ENCODE measurements at regions not wholly inside any gene's neighbourhood (a gene's known extent, or its start where the extent isn't known, plus 50 kb on each side); places are given as distances from the start of the nearest gene placed in this dataset.

- CTCF ChIA-PET = interaction anchor here (0.6 kb wide), 1 partner anchor 465 kb away, joined by 7 read pairs; no protein-coding TSS in a partner anchor
- Mint-ChIP-seq H3K27me3 (peaks cover 0 to 3% (median 0%) of the 10 kb centered on the region in 5 donors), H3K4me1 (peaks cover 0 to 1% (median 0%) of the 10 kb centered on the region in 7 donors), H3K27ac (no peak overlapping the region), H3K36me3 (no peaks in the 10 kb centered on the region), H3K4me3 (no peak overlapping the region), H3K9me3 (no peaks in the 10 kb centered on the region)
- intact Hi-C loops (cut with micrococcal nuclease) = no loop called here
- POLR2A ChIA-PET = no interaction called here
- peak; percentile 4 for ATAC-seq
- Histone ChIP-seq H3K4me1 (ENCODE audit: control insufficient read depth in 2 of 2, insufficient read depth in 2 of 2, low read length in 2 of 2) (no peaks in the 10 kb centered on the region), H3K9me3 (ENCODE audit: control insufficient read depth in 2 of 3, low read length in 3 of 3) (no peaks in the 10 kb centered on the region), H3K36me3 (ENCODE audit: control insufficient read depth in 2 of 3, insufficient read depth in 3 of 3, low read length in 3 of 3) (no peaks in the 10 kb centered on the region), H3K4me3 (ENCODE audit: low read length) (no peak overlapping the region), H3K27me3 (ENCODE audit: control insufficient read depth in 2 of 2, insufficient read depth in 2 of 2, low read length in 2 of 2) (no peaks in the 10 kb centered on the region), H3K27ac (ENCODE audit: low read depth, low read length) (no peak overlapping the region)
- DNase-seq = no peak
Observed at GRCh38 chr7:12788591-12788990, 101.2 kb downstream of the ARL4A start.

- peaks cover 0 to 4% (median 0%) of the 10 kb centered on the region in 7 donors for H3K4me1 Mint-ChIP-seq
- no peak overlapping the region for H3K27ac Mint-ChIP-seq
- ChIA-PET POLR2A (no interaction called here), CTCF (no interaction called here)
- H3K9me3 ChIP-seq (ENCODE audit: control insufficient read depth in 2 of 3, low read length in 3 of 3) = no peaks in the 10 kb centered on the region
- H3K27me3 ChIP-seq (ENCODE audit: control insufficient read depth in 2 of 2, insufficient read depth in 2 of 2, low read length in 2 of 2) = no peaks in the 10 kb centered on the region
- intact Hi-C loops (cut with micrococcal nuclease) = no loop called here
- DNase-seq (no peak), ATAC-seq (no peak)
- H3K4me3 ChIP-seq (ENCODE audit: low read length) = no peak overlapping the region
- no peaks in the 10 kb centered on the region for H3K9me3 Mint-ChIP-seq
- no peak overlapping the region for H3K4me3 Mint-ChIP-seq
- H3K36me3 Mint-ChIP-seq = no peaks in the 10 kb centered on the region
- no peak overlapping the region for H3K27ac ChIP-seq (ENCODE audit: low read depth, low read length)
- H3K36me3 ChIP-seq (ENCODE audit: control insufficient read depth in 2 of 3, insufficient read depth in 3 of 3, low read length in 3 of 3) = no peaks in the 10 kb centered on the region
- H3K4me1 ChIP-seq (ENCODE audit: control insufficient read depth in 2 of 2, insufficient read depth in 2 of 2, low read length in 2 of 2) = no peaks in the 10 kb centered on the region
- peaks cover 0 to 5% (median 0%) of the 10 kb centered on the region in 5 donors for H3K27me3 Mint-ChIP-seq
Observed at GRCh38 chr7:12794722-12795302, 107.4 kb downstream of the ARL4A start.

GRCh38 chr7:12796397-12797127 lies 109.1 kb downstream of the ARL4A start:
- no peak for DNase-seq
- Histone ChIP-seq H3K9me3 (ENCODE audit: control insufficient read depth in 2 of 3, low read length in 3 of 3) (no peaks in the 10 kb centered on the region), H3K27ac (ENCODE audit: low read depth, low read length) (no peak overlapping the region), H3K4me3 (ENCODE audit: low read length) (no peak overlapping the region), H3K36me3 (ENCODE audit: control insufficient read depth in 2 of 3, insufficient read depth in 3 of 3, low read length in 3 of 3) (no peaks in the 10 kb centered on the region), H3K27me3 (ENCODE audit: control insufficient read depth in 2 of 2, insufficient read depth in 2 of 2, low read length in 2 of 2) (no peaks in the 10 kb centered on the region), H3K4me1 (ENCODE audit: control insufficient read depth in 2 of 2, insufficient read depth in 2 of 2, low read length in 2 of 2) (no peaks in the 10 kb centered on the region)
- Mint-ChIP-seq H3K9me3 (no peaks in the 10 kb centered on the region), H3K27ac (no peak overlapping the region), H3K4me1 (peaks cover 0 to 4% (median 0%) of the 10 kb centered on the region in 7 donors), H3K36me3 (no peaks in the 10 kb centered on the region), H3K4me3 (no peak overlapping the region), H3K27me3 (peaks cover 0 to 6% (median 3%) of the 10 kb centered on the region in 5 donors)
- POLR2A ChIA-PET = no interaction called here
- intact Hi-C loops (cut with micrococcal nuclease) = no loop called here
- CTCF ChIA-PET = no interaction called here
- ATAC-seq = no peak

GRCh38 chr7:12800486-12800885 lies 113.1 kb downstream of the ARL4A start:
- H3K27ac Mint-ChIP-seq = no peak overlapping the region
- no peaks in the 10 kb centered on the region for H3K9me3 ChIP-seq (ENCODE audit: control insufficient read depth in 2 of 3, low read length in 3 of 3)
- peaks cover 0 to 4% (median 0%) of the 10 kb centered on the region in 7 donors for H3K4me1 Mint-ChIP-seq
- H3K27me3 ChIP-seq (ENCODE audit: control insufficient read depth in 2 of 2, insufficient read depth in 2 of 2, low read length in 2 of 2) = no peaks in the 10 kb centered on the region
- ATAC-seq (no peak), DNase-seq (no peak)
- no peaks in the 10 kb centered on the region for H3K9me3 Mint-ChIP-seq
- peaks cover 0 to 13% (median 3%) of the 10 kb centered on the region in 5 donors for H3K27me3 Mint-ChIP-seq
- intact Hi-C loops (cut with micrococcal nuclease) = no loop called here
- no peaks in the 10 kb centered on the region for H3K36me3 ChIP-seq (ENCODE audit: control insufficient read depth in 2 of 3, insufficient read depth in 3 of 3, low read length in 3 of 3)
- no peak overlapping the region for H3K27ac ChIP-seq (ENCODE audit: low read depth, low read length)
- no peak overlapping the region for H3K4me3 ChIP-seq (ENCODE audit: low read length)
- H3K4me1 ChIP-seq (ENCODE audit: control insufficient read depth in 2 of 2, insufficient read depth in 2 of 2, low read length in 2 of 2) = no peaks in the 10 kb centered on the region
- ChIA-PET CTCF (no interaction called here), POLR2A (no interaction called here)
- no peaks in the 10 kb centered on the region for H3K36me3 Mint-ChIP-seq
- no peak overlapping the region for H3K4me3 Mint-ChIP-seq

- Histone ChIP-seq H3K27me3 (ENCODE audit: control insufficient read depth in 2 of 2, insufficient read depth in 2 of 2, low read length in 2 of 2) (no peaks in the 10 kb centered on the region), H3K9me3 (ENCODE audit: control insufficient read depth in 2 of 3, low read length in 3 of 3) (no peaks in the 10 kb centered on the region), H3K27ac (ENCODE audit: low read depth, low read length) (no peak overlapping the region), H3K36me3 (ENCODE audit: control insufficient read depth in 2 of 3, insufficient read depth in 3 of 3, low read length in 3 of 3) (no peaks in the 10 kb centered on the region), H3K4me1 (ENCODE audit: control insufficient read depth in 2 of 2, insufficient read depth in 2 of 2, low read length in 2 of 2) (no peaks in the 10 kb centered on the region), H3K4me3 (ENCODE audit: low read length) (no peak overlapping the region)
- Mint-ChIP-seq H3K4me1 (peaks cover 0 to 4% (median 0%) of the 10 kb centered on the region in 7 donors), H3K27ac (no peak overlapping the region), H3K4me3 (no peak overlapping the region), H3K36me3 (no peaks in the 10 kb centered on the region), H3K27me3 (peaks cover 0 to 13% (median 3%) of the 10 kb centered on the region in 5 donors), H3K9me3 (no peaks in the 10 kb centered on the region)
- POLR2A ChIA-PET = no interaction called here
- CTCF ChIA-PET = no interaction called here
- DNase-seq (no peak), ATAC-seq (no peak)
- intact Hi-C loops (cut with micrococcal nuclease) = no loop called here
Observed at GRCh38 chr7:12801107-12801506, 113.7 kb downstream of the ARL4A start.

- ATAC-seq (no peak), DNase-seq (no peak)
- no peak overlapping the region for H3K27ac Mint-ChIP-seq
- H3K4me1 Mint-ChIP-seq = no peaks in the 10 kb centered on the region
- ChIA-PET CTCF (no interaction called here), POLR2A (no interaction called here)
- no peaks in the 10 kb centered on the region for H3K36me3 Mint-ChIP-seq
- no peaks in the 10 kb centered on the region for H3K36me3 ChIP-seq (ENCODE audit: control insufficient read depth in 2 of 3, insufficient read depth in 3 of 3, low read length in 3 of 3)
- no peaks in the 10 kb centered on the region for H3K27me3 ChIP-seq (ENCODE audit: control insufficient read depth in 2 of 2, insufficient read depth in 2 of 2, low read length in 2 of 2)
- no peaks in the 10 kb centered on the region for H3K9me3 Mint-ChIP-seq
- H3K9me3 ChIP-seq (ENCODE audit: control insufficient read depth in 2 of 3, low read length in 3 of 3) = no peaks in the 10 kb centered on the region
- intact Hi-C loops (cut with micrococcal nuclease) = no loop called here
- no peak overlapping the region for H3K4me3 Mint-ChIP-seq
- H3K4me3 ChIP-seq (ENCODE audit: low read length) = no peak overlapping the region
- H3K4me1 ChIP-seq (ENCODE audit: control insufficient read depth in 2 of 2, insufficient read depth in 2 of 2, low read length in 2 of 2) = no peaks in the 10 kb centered on the region
- H3K27me3 Mint-ChIP-seq = peaks cover 0 to 13% (median 3%) of the 10 kb centered on the region in 5 donors
- no peak overlapping the region for H3K27ac ChIP-seq (ENCODE audit: low read depth, low read length)
Observed at GRCh38 chr7:12802070-12802469, 114.6 kb downstream of the ARL4A start.

GRCh38 chr7:12803542-12803941 lies 116.1 kb downstream of the ARL4A start:
- H3K9me3 Mint-ChIP-seq = no peaks in the 10 kb centered on the region
- ChIA-PET POLR2A (no interaction called here), CTCF (no interaction called here)
- Histone ChIP-seq H3K9me3 (ENCODE audit: control insufficient read depth in 2 of 3, low read length in 3 of 3) (no peaks in the 10 kb centered on the region), H3K4me1 (ENCODE audit: control insufficient read depth in 2 of 2, insufficient read depth in 2 of 2, low read length in 2 of 2) (no peaks in the 10 kb centered on the region), H3K36me3 (ENCODE audit: control insufficient read depth in 2 of 3, insufficient read depth in 3 of 3, low read length in 3 of 3) (no peaks in the 10 kb centered on the region), H3K27me3 (ENCODE audit: control insufficient read depth in 2 of 2, insufficient read depth in 2 of 2, low read length in 2 of 2) (no peaks in the 10 kb centered on the region), H3K27ac (ENCODE audit: low read depth, low read length) (no peak overlapping the region), H3K4me3 (ENCODE audit: low read length) (no peak overlapping the region)
- DNase-seq = no peak
- ATAC-seq = no peak
- no peak overlapping the region for H3K4me3 Mint-ChIP-seq
- H3K4me1 Mint-ChIP-seq = no peaks in the 10 kb centered on the region
- no peaks in the 10 kb centered on the region for H3K36me3 Mint-ChIP-seq
- intact Hi-C loops (cut with micrococcal nuclease) = no loop called here
- peaks cover 0 to 13% (median 3%) of the 10 kb centered on the region in 5 donors for H3K27me3 Mint-ChIP-seq
- H3K27ac Mint-ChIP-seq = no peak overlapping the region
